ENCODE measurements at regions not wholly inside any gene's neighbourhood (a gene's known extent, or its start where the extent isn't known, plus 50 kb on each side); places are given as distances from the start of the nearest gene placed in this dataset.

DNA sequence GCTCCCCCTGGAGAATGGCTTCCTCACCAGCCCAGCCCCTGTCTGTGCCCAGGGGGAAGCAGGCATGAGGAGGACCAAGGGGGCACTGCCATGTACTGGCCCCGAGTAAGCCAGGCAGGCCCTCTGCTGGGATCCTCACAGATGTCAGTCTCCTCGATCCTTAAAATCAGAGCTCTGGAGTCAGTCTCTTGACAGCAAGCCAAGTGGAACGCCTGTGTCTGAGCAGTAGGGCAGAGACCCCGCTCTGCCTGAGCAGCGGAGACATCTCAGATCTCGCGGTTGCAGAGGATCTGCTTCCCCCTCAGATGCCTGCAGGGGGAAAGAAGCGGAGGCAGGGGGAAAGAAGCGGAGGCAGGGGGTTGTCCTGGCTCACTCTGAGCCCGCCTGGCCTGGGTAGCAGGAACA is 92.6 kb downstream of the SNX5 start:
- TF ChIP-seq, protein P1, sequence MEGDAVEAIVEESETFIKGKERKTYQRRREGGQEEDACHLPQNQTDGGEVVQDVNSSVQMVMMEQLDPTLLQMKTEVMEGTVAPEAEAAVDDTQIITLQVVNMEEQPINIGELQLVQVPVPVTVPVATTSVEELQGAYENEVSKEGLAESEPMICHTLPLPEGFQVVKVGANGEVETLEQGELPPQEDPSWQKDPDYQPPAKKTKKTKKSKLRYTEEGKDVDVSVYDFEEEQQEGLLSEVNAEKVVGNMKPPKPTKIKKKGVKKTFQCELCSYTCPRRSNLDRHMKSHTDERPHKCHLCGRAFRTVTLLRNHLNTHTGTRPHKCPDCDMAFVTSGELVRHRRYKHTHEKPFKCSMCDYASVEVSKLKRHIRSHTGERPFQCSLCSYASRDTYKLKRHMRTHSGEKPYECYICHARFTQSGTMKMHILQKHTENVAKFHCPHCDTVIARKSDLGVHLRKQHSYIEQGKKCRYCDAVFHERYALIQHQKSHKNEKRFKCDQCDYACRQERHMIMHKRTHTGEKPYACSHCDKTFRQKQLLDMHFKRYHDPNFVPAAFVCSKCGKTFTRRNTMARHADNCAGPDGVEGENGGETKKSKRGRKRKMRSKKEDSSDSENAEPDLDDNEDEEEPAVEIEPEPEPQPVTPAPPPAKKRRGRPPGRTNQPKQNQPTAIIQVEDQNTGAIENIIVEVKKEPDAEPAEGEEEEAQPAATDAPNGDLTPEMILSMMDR (IDR thresholded peaks at IDR 0.05; ENCODE audit: low read depth, low read length), result no peak
- no peak for TF ChIP-seq POLR2A (IDR thresholded peaks at IDR 0.05; ENCODE audit: extremely low read depth, insufficient read length)
